Body of pancreas (tissue), 4 donors: ENCODE measurements at regions not wholly inside any gene's neighbourhood (a gene's known extent, or its start where the extent isn't known, plus 50 kb on each side); places are given as distances from the start of the nearest gene placed in this dataset.

Experiments
- ATAC-seq: fragments of 150-250 bp; one replicate; pipeline ENCODE4 v1.9.1; 2016
- DNase-seq, 4 donors: peaks; one replicate each; pipeline ENCODE4 v3.0.0-alpha.2; 2019
- H3K27ac ChIP-seq, 4 donors: fragments of 200-600 bp; sonication (generic); 1 replicate in 3 of 4; 2 replicates in 1 of 4; pipeline versions ENCODE4 v1.5.1 to v1.6.1; 2016 to 2019; ENCODE audit warnings: mild to moderate bottlenecking in 1 of 4, mixed read lengths in 1 of 4, moderate library complexity in 1 of 4
- H3K27me3 ChIP-seq, 2 donors: fragments of 200-600 bp; sonication (generic); one replicate each; pipeline ENCODE4 v1.6.0; 2016; ENCODE audit warnings: mild to moderate bottlenecking in 1 of 2
- H3K36me3 ChIP-seq, 2 donors: fragments of 200-600 bp; sonication (generic); replicated peaks in 1 of 2; 2 replicates each; pipeline ENCODE4 v1.5.1; 2016; ENCODE audit warnings: low read depth in 2 of 2; ENCODE audit not compliant: insufficient read depth in 1 of 2
- H3K4me1 ChIP-seq: fragments of 200-600 bp; sonication (generic); one replicate; pipeline ENCODE4 v1.6.0; 2016
- H3K4me3 ChIP-seq, 2 donors: fragments of 200-600 bp; sonication (generic); 1 replicate in 1 of 2; 2 replicates in 1 of 2; pipeline ENCODE4 v1.5.1; 2016 to 2019
- H3K9me3 ChIP-seq, 3 donors: fragments of 200-600 bp; sonication (generic); 1 replicate in 2 of 3; 2 replicates in 1 of 3; pipeline ENCODE4 v1.5.1; 2016
- CTCF ChIP-seq, 7 experiments: fragments of 450-650 bp in 4 of 7; fragments of 200-600 bp in 3 of 7; sonication (generic) in 3 of 7; IDR thresholded peaks; one replicate each; pipeline ENCODE4 v1.5.1; 2016 to 2019; ENCODE audit warnings: antibody characterized with exemption in 7 of 7
- POLR2A ChIP-seq, 3 donors: fragments of 450-650 bp; IDR thresholded peaks; one replicate each; pipeline ENCODE4 v1.6.1; 2016; ENCODE audit warnings: antibody characterized with exemption in 3 of 3, mild to moderate bottlenecking in 2 of 3
- WGBS, 2 donors: methylation state at CpG; one replicate each; pipeline ENCODE4 v1.1.5; 2017; 5-methylcytosine and 5-hydroxymethylcytosine counted together
- intact Hi-C: fragments of 100-400 bp; cut with DNase I; formaldehyde crosslinking; loops from one replicate; pipeline ENCODE4 v1.15.1; 2023

- no peaks in the 10 kb centered on the region for H3K36me3 ChIP-seq
- no peaks in the 10 kb centered on the region for H3K4me1 ChIP-seq
- H3K4me3 ChIP-seq = no peak overlapping the region
- no peaks in the 10 kb centered on the region for H3K9me3 ChIP-seq
- WGBS, 2 donors = 10 to 25% methylated on average over 2 of the region's 2 CpGs
- ATAC-seq (no peak), DNase-seq (no peak)
- no peak for TF ChIP-seq CTCF (IDR thresholded peaks at IDR 0.05)
- no peak overlapping the region for H3K27ac ChIP-seq
- intact Hi-C loops = no loop called here
- no peaks in the 10 kb centered on the region for H3K27me3 ChIP-seq
Observed at GRCh38 chr1:30173560-30173959, 549.8 kb downstream of the MATN1 start.

DNA sequence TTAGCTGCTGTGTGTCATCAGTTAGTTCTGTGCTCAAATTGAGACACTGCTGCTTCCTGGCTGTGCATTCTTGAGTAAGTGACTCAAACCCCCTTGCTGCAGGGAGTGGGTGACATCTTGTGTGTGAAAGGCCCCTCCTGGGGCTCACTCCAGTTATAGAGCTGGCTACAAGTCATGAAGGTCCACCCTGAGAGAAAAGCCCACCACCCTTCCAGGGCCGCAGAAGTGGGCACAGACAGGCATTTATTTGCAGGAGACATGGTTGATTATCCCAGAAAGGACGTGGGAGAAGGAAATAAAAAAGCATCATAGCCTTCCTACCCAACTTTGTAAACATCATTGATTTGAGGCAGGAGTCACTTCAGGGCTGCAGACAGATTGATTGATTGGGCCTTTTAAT lies 550.6 kb downstream of the MATN1 start:
- no peak overlapping the region for H3K27ac ChIP-seq
- ATAC-seq (no peak), DNase-seq (no peak)
- intact Hi-C loops = no loop called here
- no peaks in the 10 kb centered on the region for H3K4me1 ChIP-seq
- 62 to 72% methylated on average over 2 of the region's 2 CpGs for WGBS, 2 donors
- H3K4me3 ChIP-seq = no peak overlapping the region
- H3K36me3 ChIP-seq = no peaks in the 10 kb centered on the region
- no peaks in the 10 kb centered on the region for H3K9me3 ChIP-seq
- H3K27me3 ChIP-seq = no peaks in the 10 kb centered on the region
- no peak for TF ChIP-seq POLR2A (IDR thresholded peaks at IDR 0.05)
- no peak for TF ChIP-seq CTCF (IDR thresholded peaks at IDR 0.05)

GRCh38 chr1:30172299-30172694 lies 551.1 kb downstream of the MATN1 start:
- intact Hi-C loops = no loop called here
- Histone ChIP-seq H3K4me1 (no peaks in the 10 kb centered on the region), H3K27ac (no peak overlapping the region), H3K27me3 (no peaks in the 10 kb centered on the region), H3K9me3 (no peaks in the 10 kb centered on the region), H3K4me3 (no peak overlapping the region), H3K36me3 (no peaks in the 10 kb centered on the region)
- ATAC-seq (no peak), DNase-seq (no peak)
- TF ChIP-seq CTCF (IDR thresholded peaks at IDR 0.05) (no peak), POLR2A (IDR thresholded peaks at IDR 0.05) (no peak)
- 84 to 86% methylated on average over 5 of the region's 5 CpGs for WGBS, 2 donors

- DNase-seq = no peak
- H3K9me3 ChIP-seq = no peaks in the 10 kb centered on the region
- H3K36me3 ChIP-seq = no peaks in the 10 kb centered on the region
- no peak for ATAC-seq
- TF ChIP-seq CTCF (IDR thresholded peaks at IDR 0.05) (no peak), POLR2A (IDR thresholded peaks at IDR 0.05) (no peak)
- no peaks in the 10 kb centered on the region for H3K27me3 ChIP-seq
- H3K4me1 ChIP-seq = no peaks in the 10 kb centered on the region
- H3K27ac ChIP-seq = no peak overlapping the region
- WGBS, 2 donors = 68 to 79% methylated on average over 9 of the region's 9 CpGs
- intact Hi-C loops = no loop called here
- H3K4me3 ChIP-seq = no peak overlapping the region
Observed at GRCh38 chr1:30171537-30172298, 551.7 kb downstream of the MATN1 start.

- intact Hi-C loops = no loop called here
Observed at GRCh38 chr1:30169269-30169668, 554.1 kb downstream of the MATN1 start.

More at GRCh38 chr1:30169269-30169668, 554.1 kb downstream of the MATN1 start:
- H3K36me3 ChIP-seq = no peaks in the 10 kb centered on the region
- TF ChIP-seq CTCF (IDR thresholded peaks at IDR 0.05) = no peak
- no peak for TF ChIP-seq POLR2A (IDR thresholded peaks at IDR 0.05)
- no peaks in the 10 kb centered on the region for H3K27me3 ChIP-seq
- H3K4me3 ChIP-seq = no peak overlapping the region
- no peaks in the 10 kb centered on the region for H3K4me1 ChIP-seq
- H3K27ac ChIP-seq = no peak overlapping the region
- DNase-seq = no peak
- H3K9me3 ChIP-seq = no peaks in the 10 kb centered on the region
- 63 to 77% methylated on average over 2 to 4 of the region's 4 CpGs for WGBS, 2 donors
- no peak for ATAC-seq
